Suprapubic skin (tissue), 3 donors: ENCODE measurements at regions not wholly inside any gene's neighbourhood (a gene's known extent, or its start where the extent isn't known, plus 50 kb on each side); places are given as distances from the start of the nearest gene placed in this dataset.

Experiments used
- CTCF ChIP-seq, 2 donors: fragments of 200-600 bp in 1 of 2; fragments of 450-650 bp in 1 of 2; sonication (generic) in 1 of 2; IDR thresholded peaks; one replicate each; pipeline ENCODE4 v1.5.1; 2016 to 2019; ENCODE audit warnings: antibody characterized with exemption in 2 of 2, mild to moderate bottlenecking in 1 of 2, moderate library complexity in 1 of 2
- POLR2A ChIP-seq, 2 donors: fragments of 450-650 bp; IDR thresholded peaks; one replicate each; pipeline ENCODE4 v1.6.1; 2017; ENCODE audit warnings: antibody characterized with exemption in 2 of 2, mild to moderate bottlenecking in 2 of 2, moderate library complexity in 2 of 2

- no peak for TF ChIP-seq CTCF (IDR thresholded peaks at IDR 0.05)
- TF ChIP-seq POLR2A (IDR thresholded peaks at IDR 0.05), result no peak
Measured at GRCh38 chr2:5589183-5589582, 103.0 kb upstream of the SOX11 start.
